HEK293 (cell line): ENCODE measurements at regions not wholly inside any gene's neighbourhood (a gene's known extent, or its start where the extent isn't known, plus 50 kb on each side); places are given as distances from the start of the nearest gene placed in this dataset.
"Not testable (repeated sequence)": the region's sequence is repeated elsewhere in the genome, so short reads cannot be mapped to it uniquely, and the experiment has no call there.

Experiments
- ATF2 ChIP-seq: fragments of 450-650 bp; formaldehyde crosslinking; IDR thresholded peaks from 2 replicates; pipeline ENCODE4 v1.5.1; 2016; ENCODE audit warnings: missing biosample characterization, missing genetic modification characterization, low read depth
- CTCF ChIP-seq: fragments of 450-650 bp; formaldehyde crosslinking; IDR thresholded peaks from 2 replicates; pipeline ENCODE4 v1.5.1; 2016; ENCODE audit warnings: missing biosample characterization, missing genetic modification characterization
- FEZF1 ChIP-seq: fragments of 450-650 bp; formaldehyde crosslinking; IDR thresholded peaks from 2 replicates; pipeline ENCODE4 v1.5.1; 2016; ENCODE audit warnings: missing biosample characterization, missing genetic modification characterization
- ZNF280D ChIP-seq: fragments of 450-650 bp; formaldehyde crosslinking; IDR thresholded peaks from 2 replicates; pipeline ENCODE4 v1.5.1; 2016; ENCODE audit warnings: missing biosample characterization, missing genetic modification characterization
- ZNF394 ChIP-seq: fragments of 450-650 bp; formaldehyde crosslinking; IDR thresholded peaks from 2 replicates; pipeline ENCODE4 v1.5.1; 2016; ENCODE audit warnings: missing biosample characterization, missing genetic modification characterization, mild to moderate bottlenecking, moderate library complexity, borderline replicate concordance
- ZNF530 ChIP-seq: fragments of 450-650 bp; formaldehyde crosslinking; IDR thresholded peaks from 2 replicates; pipeline ENCODE4 v1.5.1; 2016; ENCODE audit warnings: low read depth, missing biosample characterization, missing genetic modification characterization
- ZNF544 ChIP-seq: fragments of 450-650 bp; formaldehyde crosslinking; IDR thresholded peaks from 2 replicates; pipeline ENCODE4 v1.5.0; 2017; ENCODE audit warnings: missing biosample characterization, missing genetic modification characterization

DNA sequence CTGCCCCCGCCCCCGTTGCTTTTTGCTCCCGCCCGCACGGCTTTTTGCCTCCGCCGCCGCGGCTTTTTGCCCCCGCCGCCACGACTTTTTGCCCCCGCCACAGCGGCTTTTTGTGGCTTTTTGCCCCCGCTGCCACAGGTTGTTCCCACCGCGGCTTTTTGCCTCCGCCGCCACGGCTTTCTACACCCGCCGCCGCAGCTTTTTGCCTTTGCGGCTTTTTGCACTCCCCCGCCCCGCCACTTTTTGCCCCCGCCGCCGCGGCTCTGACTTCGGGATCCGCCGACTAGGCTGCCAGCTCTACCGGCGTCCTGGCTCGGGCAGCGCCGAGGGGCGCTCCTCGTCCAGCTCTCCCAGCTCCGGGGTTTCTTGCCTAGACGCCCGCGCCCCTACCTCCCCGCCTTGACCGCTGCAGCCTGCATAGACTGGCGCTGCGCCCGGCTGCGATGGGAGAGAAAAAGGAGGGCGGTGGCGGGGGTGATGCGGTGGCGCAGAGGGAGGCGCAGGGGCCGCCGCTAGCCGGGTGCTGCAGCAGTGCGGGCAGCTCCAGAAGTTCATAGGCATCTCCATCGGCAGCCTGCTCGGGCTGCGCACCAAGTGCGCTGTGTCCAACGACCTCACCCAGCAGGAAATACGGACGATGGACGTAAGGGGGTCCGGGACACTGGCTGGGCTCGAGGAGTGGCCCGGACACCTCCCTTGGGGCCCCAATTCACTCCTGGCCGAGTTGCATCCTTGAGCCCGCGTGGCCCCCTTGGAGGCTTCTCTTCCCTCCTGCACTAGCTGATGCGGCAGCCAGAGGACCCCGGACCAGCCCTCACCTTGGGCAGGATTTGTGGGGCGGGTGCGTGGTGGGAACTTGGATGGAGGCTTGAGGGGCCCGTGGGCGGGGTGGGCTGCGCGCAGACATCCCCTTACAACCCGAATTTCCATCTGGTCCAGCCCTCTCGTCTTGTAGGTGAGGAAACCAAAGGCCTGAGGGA lies 555.7 kb downstream of the TP53TG3F start:
- not testable (repeated sequence) for TF ChIP-seq CTCF; ATF2 (tag by site-specific recombination); ZNF530 (tag by site-specific recombination); ZNF544 (tag by site-specific recombination); FEZF1; ZNF280D (tag by site-specific recombination); ZNF394 (tag by site-specific recombination)
